ENCODE measurements at regions not wholly inside any gene's neighbourhood (a gene's known extent, or its start where the extent isn't known, plus 50 kb on each side); places are given as distances from the start of the nearest gene placed in this dataset.
A peak's percentile ranks its signal among the peaks of the same experiment; 100 is the strongest.
"Not testable (repeated sequence)": the region's sequence is repeated elsewhere in the genome, so short reads cannot be mapped to it uniquely, and the experiment has no call there.

DNA sequence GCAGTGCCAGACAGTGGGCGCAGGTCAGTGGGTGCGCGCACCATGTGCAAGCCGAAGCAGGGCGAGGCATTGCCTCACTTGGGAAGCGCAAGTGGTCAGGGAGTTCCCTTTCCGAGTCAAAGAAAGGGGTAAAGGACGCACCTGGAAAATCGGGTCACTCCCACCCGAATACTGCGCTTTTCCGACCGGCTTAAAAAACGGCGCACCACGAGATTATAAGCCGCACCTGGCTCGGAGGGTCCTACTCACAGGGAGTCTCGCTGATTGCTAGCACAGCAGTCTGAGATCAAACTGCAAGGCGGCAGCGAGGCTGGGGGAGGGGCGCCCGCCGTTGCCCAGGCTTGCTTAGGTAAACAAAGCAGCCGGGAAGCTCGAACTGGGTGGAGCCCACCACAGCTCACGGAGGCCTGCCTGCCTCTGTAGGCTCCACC is 77.9 kb downstream of the NR4A2 start:
- H3K27me3 Mint-ChIP-seq (ENCODE audit: low read depth); H3K4me1 Mint-ChIP-seq; H3K36me3 Mint-ChIP-seq (ENCODE audit: low read depth): not testable (repeated sequence)
- H3K4me3 Mint-ChIP-seq: peak overlapping the region; percentile 88 to 92 (median 90)
- peak overlapping the region; percentile 72 to 95 (median 92) for H3K27ac Mint-ChIP-seq
- H3K9me3 Mint-ChIP-seq: peaks cover 15% of the 10 kb centered on the region

DNA sequence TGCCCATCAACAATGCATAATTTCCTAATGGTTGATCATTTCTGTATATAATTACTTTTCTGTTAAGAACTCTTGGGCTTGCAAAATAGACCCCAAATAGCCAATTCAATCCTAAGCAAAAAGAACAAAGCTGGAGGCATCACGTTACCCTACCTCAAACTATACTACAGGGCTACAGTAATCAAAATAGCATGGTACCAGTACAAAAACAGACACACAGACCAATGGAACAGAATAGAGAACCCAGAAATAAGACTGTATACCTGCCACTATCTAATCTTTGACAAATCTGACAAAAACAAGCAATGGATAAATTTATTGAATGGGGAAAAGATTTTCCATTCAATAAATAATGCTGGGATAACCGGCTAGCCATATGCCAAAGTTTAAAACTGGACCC is 78.8 kb downstream of the NR4A2 start:
- Mint-ChIP-seq H3K27ac (peak overlapping the region; percentile 41 to 95 (median 72)), H3K4me1 (no peaks in the 10 kb centered on the region), H3K36me3 (ENCODE audit: low read depth) (peaks cover 7% of the 10 kb centered on the region), H3K27me3 (ENCODE audit: low read depth) (no peaks in the 10 kb centered on the region), H3K9me3 (peaks cover 13% of the 10 kb centered on the region), H3K4me3 (peak overlapping the region; percentile 88 to 92 (median 90))
- TF ChIP-seq, protein P1, sequence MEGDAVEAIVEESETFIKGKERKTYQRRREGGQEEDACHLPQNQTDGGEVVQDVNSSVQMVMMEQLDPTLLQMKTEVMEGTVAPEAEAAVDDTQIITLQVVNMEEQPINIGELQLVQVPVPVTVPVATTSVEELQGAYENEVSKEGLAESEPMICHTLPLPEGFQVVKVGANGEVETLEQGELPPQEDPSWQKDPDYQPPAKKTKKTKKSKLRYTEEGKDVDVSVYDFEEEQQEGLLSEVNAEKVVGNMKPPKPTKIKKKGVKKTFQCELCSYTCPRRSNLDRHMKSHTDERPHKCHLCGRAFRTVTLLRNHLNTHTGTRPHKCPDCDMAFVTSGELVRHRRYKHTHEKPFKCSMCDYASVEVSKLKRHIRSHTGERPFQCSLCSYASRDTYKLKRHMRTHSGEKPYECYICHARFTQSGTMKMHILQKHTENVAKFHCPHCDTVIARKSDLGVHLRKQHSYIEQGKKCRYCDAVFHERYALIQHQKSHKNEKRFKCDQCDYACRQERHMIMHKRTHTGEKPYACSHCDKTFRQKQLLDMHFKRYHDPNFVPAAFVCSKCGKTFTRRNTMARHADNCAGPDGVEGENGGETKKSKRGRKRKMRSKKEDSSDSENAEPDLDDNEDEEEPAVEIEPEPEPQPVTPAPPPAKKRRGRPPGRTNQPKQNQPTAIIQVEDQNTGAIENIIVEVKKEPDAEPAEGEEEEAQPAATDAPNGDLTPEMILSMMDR (IDR thresholded peaks at IDR 0.05; ENCODE audit: unreplicated experiment in 3 of 3): no peak

- no peaks in the 10 kb centered on the region for H3K27me3 Mint-ChIP-seq (ENCODE audit: low read depth)
- H3K36me3 Mint-ChIP-seq (ENCODE audit: low read depth): no peaks in the 10 kb centered on the region
- H3K4me3 Mint-ChIP-seq: no peak overlapping the region
- H3K4me1 Mint-ChIP-seq: no peaks in the 10 kb centered on the region
- TF ChIP-seq, protein P1 (IDR thresholded peaks at IDR 0.05; ENCODE audit: unreplicated experiment in 3 of 3): no peak
- H3K9me3 Mint-ChIP-seq: no peaks in the 10 kb centered on the region
- H3K27ac Mint-ChIP-seq: no peak overlapping the region
Observed at GRCh38 chr2:156242874-156243273, 89.6 kb downstream of the NR4A2 start.

GRCh38 chr2:156237558-156237957 is 95.0 kb downstream of the NR4A2 start:
- TF ChIP-seq, protein P1 (IDR thresholded peaks at IDR 0.05; ENCODE audit: unreplicated experiment in 3 of 3): no peak
- H3K27me3 Mint-ChIP-seq (ENCODE audit: low read depth): no peaks in the 10 kb centered on the region
- peaks cover 9% of the 10 kb centered on the region for H3K36me3 Mint-ChIP-seq (ENCODE audit: low read depth)
- peaks cover 10% of the 10 kb centered on the region for H3K9me3 Mint-ChIP-seq
- no peak overlapping the region for H3K4me3 Mint-ChIP-seq
- no peaks in the 10 kb centered on the region for H3K4me1 Mint-ChIP-seq
- H3K27ac Mint-ChIP-seq: no peak overlapping the region

DNA sequence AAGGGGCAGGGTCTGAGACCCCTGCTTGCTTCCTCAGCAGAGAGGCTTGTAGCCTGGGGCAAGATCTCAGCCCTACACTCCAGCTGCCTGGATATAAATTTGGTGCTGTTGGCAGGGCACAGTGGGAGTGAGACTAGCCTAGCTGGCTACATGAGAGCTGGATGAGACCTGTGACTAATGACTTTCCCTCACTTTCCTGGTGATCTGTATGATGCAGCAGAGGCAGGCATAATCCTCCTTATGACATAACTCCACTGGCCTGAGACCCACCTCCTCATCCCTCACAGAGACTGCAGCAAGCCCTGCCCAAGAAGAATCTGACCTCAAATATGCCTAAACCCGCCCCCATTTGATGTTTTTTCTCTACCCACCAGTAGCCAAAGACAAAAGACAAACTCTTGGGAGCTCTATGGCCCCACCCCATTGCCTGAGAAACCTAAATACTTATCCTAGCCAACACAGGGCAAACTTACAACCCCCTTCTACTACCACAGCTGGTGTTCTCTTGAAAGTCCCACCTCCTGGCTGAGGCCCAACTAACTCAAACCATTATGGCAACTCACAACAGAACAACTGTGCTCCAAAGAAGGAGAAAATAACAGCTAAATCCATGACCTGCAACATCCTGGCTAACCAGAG is 102.7 kb downstream of the NR4A2 start:
- Mint-ChIP-seq H3K4me3 (no peak overlapping the region), H3K36me3 (ENCODE audit: low read depth) (peaks cover 11% of the 10 kb centered on the region), H3K9me3 (peaks cover 24% of the 10 kb centered on the region), H3K27me3 (ENCODE audit: low read depth) (no peaks in the 10 kb centered on the region), H3K4me1 (no peaks in the 10 kb centered on the region), H3K27ac (no peak overlapping the region)
- TF ChIP-seq, protein P1 (IDR thresholded peaks at IDR 0.05; ENCODE audit: unreplicated experiment in 3 of 3): no peak

- Mint-ChIP-seq H3K36me3 (ENCODE audit: low read depth) (peaks cover 32% of the 10 kb centered on the region), H3K9me3 (peaks cover 36% of the 10 kb centered on the region)
- not testable (repeated sequence) for H3K27me3 Mint-ChIP-seq (ENCODE audit: low read depth); H3K4me1 Mint-ChIP-seq; H3K4me3 Mint-ChIP-seq; H3K27ac Mint-ChIP-seq
Observed at GRCh38 chr2:156223328-156223727, 109.2 kb downstream of the NR4A2 start.

GRCh38 chr2:156221703-156222102 is 110.8 kb downstream of the NR4A2 start:
- Mint-ChIP-seq H3K27ac (no peak overlapping the region), H3K27me3 (ENCODE audit: low read depth) (no peaks in the 10 kb centered on the region), H3K9me3 (peaks cover 36% of the 10 kb centered on the region), H3K36me3 (ENCODE audit: low read depth) (peaks cover 32% of the 10 kb centered on the region), H3K4me3 (no peak overlapping the region), H3K4me1 (no peaks in the 10 kb centered on the region)
- TF ChIP-seq, protein P1 (IDR thresholded peaks at IDR 0.05; ENCODE audit: unreplicated experiment in 3 of 3): no peak
